ENCODE measurements at regions not wholly inside any gene's neighbourhood (a gene's known extent, or its start where the extent isn't known, plus 50 kb on each side); places are given as distances from the start of the nearest gene placed in this dataset.
A peak's percentile ranks its signal among the peaks of the same experiment; 100 is the strongest.
"Not testable (repeated sequence)": the region's sequence is repeated elsewhere in the genome, so short reads cannot be mapped to it uniquely, and the experiment has no call there.

DNA sequence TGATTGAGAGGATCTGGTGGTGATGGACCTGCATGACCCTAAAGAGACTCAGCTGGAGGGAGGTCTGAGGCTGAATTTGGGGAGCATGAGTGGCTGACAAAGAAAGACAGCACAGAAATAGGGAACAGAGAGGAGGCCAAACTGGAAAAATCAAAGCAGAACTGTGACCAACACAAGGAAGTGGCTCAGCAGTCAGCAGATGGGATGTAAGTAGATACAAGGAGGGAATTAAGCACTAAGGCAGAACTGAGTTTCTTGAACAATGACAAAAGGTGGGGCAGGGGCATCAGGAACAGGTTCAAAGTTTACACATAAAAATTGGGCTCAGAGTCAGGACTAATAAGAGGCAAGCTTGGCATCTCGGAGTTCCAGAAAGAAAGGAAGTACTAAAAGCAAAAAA, 144.3 kb upstream of the KLF3 start:
- DNase-seq (ENCODE audit: low read depth) = no peak

DNA sequence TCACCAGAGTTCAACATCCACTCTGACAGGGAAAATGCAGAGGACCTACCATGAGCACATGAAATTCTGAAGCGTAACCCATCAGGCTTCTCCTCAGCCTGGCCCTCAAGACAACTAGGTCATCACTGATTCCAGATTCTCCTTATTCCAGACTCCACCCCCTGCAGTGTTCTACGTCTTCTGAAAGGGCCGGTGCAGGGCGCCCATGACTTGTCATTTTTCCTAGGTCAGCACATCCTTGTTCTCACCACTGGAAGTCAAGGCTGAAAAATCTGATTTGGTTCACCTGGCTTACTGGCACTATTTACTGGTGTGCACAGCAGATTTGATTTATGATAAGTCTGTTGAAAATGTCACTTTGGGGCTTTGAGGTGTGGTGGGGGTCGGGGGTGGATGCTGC, 140.9 kb upstream of the KLF3 start:
- DNase-seq (ENCODE audit: low read depth) = no peak

DNA sequence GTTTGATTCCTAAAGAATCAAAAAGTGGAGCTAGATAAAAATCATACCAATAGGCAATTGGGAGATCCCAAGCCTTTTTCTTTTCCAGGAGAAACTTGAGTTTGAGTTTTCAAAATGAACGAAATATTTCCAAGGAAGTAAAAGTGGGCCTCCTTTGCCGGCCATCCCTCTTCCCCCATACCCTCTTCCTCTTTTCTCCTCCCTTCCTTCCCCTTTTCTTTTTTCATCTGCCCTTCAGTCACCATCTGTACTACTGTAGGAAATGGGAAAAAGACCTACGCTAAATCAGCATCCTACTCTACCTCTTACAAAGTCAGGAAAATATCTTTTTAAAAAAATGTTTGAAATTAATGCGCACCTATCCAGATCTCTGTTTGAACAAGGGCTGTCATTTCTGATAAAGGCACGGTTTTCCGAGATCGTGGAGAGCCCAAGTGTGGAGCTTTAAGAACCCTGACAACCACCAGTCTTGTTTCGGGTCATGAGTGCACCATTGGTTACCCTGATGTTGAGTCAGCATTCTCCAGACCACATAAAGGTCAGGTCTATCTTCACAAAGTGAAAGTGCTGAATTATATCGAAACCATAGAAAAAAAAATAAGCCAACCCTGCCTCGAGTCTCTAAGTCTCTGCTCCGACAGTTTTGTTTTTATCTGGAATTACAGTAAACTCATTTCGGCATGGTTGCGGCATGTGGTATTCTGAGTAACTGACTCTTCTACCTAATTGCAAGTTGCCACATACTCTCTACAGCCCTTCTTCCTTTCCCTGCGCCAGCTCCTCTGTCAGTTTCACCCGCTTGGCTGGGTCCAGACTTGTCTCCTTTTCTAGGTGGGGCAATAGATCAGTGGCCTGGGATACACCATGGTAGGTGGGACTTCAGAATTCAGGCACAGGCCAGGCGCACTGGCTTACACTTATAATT, 140.2 kb upstream of the KLF3 start:
- DNase-seq (ENCODE audit: low read depth) = peak; percentile 2

DNA sequence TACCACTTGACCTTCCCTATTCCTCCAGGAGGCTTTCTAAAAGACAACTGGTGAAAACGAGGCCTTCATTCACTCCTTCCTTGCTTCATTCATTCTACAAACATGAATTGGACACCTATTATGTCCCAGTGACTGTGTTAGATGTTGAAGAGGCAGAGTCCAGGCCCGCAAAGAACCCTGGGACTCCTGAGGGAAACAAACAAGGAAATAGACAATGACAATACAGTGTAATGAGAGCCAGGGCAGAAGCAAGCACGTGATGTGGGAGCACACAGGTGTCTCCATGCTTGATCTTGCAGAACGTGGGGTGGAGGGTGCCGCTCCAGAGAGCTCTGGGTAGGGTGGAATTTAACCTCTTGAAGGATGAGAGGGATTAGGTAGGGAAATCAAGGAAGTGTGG, 137.6 kb upstream of the KLF3 start:
- DNase-seq (ENCODE audit: low read depth) = no peak

DNA sequence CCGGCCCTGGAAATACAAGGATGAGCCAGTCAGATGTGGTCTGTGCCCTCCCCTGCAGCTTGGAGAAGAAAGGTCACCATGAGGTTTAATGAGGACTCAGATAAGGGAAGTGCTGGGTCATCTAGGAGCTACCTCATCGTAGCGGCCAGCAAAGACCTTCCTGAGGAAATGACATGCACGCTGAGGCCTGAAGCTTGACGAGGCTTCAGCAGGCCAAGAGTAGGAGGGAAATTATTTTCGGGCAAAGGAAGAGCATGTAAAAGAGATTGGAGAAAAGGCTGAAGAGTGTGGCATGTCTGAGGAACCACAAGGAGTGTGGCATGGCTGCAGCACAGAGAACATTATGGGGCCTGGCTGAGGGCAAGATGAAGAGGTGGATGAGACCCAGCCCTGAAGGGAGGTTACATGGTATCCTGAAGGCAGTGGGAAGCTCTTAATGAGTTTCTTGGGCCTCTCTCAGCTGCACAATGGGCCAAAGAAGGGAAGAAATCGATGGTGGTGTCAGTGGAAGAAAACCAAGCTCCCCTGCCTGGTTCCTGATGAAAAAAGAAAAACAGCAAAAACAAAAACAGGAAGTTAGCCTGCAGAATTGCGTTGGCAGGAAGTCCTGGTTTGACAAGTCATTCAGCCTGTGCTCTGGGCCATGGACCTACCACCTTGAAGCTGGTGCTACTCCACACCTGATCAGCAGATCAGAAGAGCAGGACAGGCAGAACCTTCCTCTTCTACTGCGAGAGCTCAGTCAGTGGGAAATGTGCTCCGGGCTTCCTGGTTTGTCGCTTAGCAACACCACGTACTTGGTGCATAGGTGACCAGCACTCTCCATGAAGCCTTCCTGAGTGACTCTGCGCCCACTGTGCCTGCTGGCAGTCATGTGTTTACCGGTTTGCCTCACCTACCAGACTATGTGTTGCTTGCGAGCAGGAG, 134.5 kb upstream of the KLF3 start:
- no peak for DNase-seq (ENCODE audit: low read depth)

DNA sequence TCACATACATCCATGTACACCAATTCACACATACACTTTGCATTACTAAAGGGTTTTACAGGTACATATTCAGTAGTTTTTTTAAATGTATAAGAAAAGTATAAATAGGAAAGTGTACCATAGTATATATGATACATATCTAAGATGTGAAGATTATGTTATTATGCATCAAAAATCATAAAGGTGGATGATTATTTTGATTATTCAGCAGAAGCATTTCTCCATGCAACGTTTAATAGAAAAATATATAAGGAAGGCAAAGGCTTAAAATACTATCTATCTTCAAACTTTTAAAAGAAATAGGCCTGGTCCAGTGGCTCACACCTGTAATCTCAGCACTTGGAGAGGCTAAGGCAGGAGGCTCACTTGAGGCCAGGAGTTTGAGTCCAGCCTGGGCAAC, 133.5 kb upstream of the KLF3 start:
- DNase-seq (ENCODE audit: low read depth) = no peak

DNA sequence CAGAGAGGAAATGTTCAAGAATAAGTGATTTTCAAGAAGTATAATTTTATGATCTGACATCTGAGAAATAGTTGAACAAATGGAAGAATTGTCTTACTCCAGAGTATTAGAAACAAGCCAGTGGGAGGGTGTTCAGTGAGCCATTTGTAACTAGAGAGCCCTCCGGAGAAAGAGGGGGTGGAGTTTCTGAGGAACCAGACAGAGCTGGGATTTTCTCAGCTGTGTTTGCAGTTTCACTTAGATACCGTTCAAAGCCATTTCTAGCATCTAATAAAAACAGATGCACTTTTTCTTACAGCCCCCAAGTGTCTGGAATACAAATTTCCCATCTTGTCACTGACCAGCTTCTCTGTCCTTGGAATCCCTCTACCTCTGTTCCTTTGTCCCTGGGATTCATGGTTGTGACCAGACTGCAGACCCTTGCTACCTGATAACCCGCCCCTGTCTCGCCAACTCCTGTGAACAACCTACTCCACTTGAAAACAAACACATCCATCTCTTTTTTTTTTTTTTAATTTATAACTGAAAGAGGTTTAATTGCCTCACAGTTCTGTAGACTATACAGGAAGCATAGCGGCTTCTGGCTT, 132.8 kb upstream of the KLF3 start:
- DNase-seq (ENCODE audit: low read depth) = no peak

DNA sequence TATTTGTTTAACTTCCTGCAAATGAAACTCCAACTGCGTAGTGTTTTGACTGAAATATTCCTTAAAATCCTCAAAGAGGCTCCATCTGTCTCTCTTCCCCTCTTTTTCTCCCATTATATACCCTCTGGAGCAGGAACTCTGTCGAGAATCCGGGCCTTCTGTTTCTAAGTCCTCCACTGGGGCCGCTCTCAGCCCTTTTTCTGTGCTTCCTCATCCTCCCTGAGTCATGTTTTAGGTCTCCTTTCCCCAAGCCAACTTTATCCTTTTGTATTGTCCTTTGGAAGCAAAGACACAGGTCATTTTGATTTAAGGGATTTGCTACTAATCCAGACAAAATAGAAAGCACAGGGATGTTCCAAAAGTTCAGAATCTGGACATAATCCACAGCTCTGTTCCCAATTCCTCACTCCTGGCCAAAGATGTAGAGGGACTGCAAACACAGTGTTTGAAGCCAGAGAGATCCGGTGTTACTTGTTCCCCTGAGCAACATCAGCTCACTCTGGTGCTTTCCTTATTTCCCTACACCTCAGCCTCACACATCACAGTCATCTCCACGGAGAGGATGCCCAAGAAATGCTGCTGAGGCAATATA, 131.0 kb upstream of the KLF3 start:
- DNase-seq (ENCODE audit: low read depth) = no peak

DNA sequence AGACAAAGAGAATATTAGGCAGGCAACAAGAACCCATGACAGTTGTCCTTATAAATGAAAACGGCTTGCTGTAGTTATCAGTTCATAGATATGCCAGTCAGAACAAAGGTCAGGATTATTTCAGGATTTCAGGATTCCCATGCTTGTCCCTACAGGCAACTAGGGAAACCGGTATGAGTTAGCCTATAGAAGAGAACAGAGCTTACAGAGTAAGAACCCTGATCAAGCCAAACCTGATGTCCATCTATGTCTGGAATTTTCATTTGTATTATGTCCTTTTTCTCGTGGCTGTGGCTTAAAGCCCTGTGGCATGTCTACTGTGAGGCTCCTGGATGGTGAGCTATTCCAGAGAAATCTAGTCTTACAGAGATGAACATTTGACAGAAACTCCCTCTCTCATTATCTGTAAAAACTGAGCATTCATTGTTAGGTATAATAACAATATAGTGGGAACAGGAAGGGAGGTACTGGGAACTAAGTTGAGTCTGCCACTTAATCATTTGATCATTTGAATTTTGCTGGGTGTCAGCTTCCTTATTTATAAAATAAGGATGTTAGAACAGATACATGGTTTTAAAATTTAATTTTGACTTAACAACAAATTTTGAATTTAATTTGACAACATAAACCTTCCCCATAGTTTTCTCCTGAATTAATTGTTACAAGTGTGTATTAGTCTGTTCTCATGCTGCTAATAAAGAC, 129.5 kb upstream of the KLF3 start:
- no peak for DNase-seq (ENCODE audit: low read depth)

DNA sequence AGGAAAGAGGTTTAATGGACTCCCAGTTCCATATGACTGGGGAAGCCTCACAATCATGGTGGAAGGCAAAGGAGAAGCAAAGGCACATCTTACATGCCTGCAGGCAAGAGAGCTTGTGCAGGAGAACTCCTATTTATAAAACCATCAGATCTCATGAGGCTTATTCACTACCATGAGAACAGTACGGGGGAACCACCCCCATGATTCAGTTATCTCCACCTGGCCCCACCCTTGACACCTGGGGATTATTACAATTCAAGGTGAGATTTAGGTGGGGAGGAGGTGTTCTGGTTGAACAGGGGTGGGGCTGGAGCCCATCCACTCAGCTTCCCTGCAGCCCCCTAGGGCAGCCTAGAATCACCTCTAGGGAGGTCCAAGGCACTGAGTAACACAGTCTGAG, 128.9 kb upstream of the KLF3 start:
- DNase-seq (ENCODE audit: low read depth) = not testable (repeated sequence)

DNA sequence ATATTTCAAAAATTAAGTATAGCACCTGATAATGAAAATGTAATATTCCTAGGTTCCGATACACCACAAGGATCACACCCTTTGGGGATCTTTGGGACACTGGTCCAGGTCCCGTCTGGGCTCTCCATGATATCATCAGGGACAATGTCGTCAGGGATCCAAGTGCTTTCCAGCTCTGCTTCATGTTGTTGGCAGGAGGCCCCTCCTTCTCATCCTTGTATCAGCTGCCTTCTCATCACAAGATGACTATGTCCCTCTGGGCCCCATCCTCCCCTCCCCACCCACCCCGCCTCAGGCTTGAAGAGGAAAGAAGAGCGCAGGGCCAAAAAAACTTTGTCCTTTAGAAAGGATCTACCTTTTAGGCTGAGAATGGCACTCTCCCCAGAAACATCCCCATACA, 128.3 kb upstream of the KLF3 start:
- no peak for DNase-seq (ENCODE audit: low read depth)

DNA sequence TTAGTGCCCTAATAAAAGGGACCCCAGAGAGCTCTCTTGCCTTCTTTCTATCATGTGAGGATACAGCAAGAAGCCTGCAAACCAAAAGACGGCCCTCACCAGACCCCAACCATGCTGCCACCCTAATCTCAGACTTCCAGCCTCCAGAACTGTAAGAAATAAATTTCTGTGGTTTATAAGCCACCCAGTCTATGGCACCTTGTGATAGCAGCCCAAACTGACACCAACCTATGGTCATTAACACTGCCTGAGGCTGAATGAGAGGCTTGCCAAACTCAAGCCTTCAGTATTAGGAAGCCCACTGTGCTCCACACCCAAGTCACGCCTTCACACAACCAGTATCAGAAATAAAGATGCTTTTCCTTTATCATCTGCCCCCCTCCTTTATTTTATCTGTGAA, 127.3 kb upstream of the KLF3 start:
- no peak for DNase-seq (ENCODE audit: low read depth)

DNA sequence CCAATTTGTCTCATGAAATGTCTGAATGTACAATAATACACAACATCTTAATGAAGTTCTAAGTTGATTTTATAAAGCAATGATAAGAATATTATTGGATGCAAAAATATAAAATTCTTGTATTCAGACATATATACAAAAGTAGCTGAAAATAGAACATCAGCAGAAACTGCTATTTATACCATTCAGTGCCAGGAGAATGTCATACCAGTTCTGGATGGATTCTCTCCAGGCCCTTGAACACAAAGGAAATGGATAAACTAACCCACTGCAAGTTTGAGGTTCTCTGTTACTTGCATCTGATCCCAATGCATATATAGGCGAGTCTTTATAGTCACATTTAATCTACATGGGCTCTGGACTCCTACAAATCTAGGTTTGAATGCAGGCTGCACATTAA, 126.3 kb upstream of the KLF3 start:
- DNase-seq (ENCODE audit: low read depth) = no peak

DNA sequence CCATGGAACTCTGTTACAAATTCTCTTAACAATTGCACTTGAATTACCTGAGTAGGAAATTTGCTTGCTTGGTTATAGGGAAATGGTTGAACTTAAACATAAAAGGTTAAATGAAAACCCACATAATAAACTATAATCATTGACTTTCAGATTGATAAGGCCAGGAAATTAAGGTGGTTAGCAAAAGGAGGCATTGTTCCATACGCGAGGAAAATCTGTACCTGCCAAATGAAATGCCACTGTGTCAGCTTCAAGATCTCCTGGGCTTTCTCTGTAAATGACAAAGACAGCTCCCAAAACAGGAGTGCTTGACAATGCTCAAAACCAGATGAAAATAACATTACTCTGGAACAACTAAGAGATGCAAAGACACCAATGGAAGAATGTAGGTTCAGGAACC, 125.5 kb upstream of the KLF3 start:
- no peak for DNase-seq (ENCODE audit: low read depth)

DNA sequence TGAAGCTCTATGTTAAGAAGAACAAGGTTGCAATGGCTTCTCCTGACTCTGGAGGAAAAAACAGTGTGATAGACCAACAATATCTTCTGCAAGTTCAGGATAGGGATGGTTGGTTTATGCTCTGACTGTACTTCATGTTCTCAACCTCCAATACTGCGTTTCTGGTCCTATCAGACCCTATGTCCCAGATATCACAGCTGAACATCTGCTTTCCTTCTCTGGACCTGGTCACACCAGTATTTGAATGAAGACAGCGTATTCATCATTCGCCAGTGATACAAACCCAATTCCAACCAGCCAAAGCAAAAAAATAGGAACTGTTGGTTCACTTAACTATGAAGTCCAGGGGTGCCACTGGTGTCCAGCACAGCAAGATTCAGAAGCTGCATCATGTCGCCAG, 124.5 kb upstream of the KLF3 start:
- no peak for DNase-seq (ENCODE audit: low read depth)

DNA sequence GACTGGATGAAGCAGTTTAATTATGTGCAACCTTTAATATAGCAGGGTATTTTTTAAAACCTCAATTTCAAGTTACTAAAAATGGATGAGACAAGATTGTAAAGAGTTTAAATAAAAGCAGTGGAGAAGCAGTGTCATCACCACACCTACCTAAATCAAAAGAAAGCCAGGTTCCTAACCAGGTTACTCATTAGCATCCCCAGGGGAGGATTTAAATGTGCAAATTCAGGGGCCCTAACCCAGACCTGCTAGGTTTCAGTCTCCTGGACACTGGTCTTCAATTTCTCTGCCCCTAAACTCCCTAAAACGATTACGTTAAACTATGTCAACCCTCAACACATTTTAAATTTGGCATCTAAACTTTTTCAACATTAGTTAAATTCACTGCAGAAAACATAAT, 116.9 kb upstream of the KLF3 start:
- no peak for DNase-seq (ENCODE audit: low read depth)

DNA sequence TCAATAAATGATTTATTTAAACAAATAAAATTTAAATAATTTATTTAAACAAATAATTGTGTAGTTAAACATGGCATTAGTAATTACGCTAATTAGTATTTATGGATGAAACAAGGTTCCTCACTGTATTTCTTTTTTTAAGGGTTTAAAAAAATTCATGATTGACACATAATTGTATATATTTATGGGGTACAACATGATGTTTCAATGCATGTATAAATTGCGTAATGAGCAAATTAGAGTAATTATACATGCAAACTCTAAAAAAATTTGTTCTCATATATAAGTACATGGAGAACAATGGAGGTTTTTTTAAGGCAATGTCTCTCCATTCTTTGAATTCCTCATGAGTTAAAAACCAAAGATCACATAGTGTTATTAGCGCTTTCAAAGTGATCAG, 115.7 kb upstream of the KLF3 start:
- no peak for DNase-seq (ENCODE audit: low read depth)

DNA sequence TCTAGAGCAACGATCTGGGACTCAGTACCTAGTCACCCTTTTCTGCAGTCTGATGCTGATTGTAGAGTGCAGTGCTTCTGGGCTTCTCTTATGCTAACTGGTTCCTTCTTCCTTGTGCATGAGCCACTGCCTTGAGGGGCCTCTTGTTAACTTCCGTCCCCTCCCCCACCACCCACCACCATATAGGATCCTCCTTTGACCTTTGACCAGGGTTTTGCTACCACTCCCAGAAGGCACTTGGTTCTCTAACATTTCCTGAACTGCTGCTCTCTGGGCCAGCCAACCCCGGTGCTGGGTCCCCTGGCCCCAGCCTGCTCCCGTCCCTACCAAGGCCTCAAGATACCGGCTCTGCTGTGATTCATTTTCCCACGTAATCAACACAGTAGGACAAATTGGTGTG, 104.6 kb upstream of the KLF3 start:
- no peak for DNase-seq (ENCODE audit: low read depth)

DNA sequence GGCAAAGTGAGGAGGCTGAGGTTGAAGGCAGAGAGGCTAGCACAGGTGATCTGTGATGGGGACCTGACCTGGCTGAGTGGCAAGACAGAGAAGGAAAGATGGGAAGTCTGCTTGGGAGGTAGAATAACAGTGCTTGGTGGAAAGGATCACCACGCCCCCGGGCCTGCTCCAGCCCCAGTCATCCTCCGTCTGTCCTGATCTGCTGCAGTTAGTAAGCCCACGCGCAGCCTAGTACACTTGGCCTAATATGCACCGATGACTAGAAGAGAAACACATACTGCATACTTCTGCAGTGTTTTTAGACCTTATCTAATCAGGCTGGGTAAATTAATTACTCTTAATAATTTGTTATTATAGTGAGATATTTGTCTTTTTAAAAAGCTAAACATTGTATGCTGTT, 103.7 kb upstream of the KLF3 start:
- no peak for DNase-seq (ENCODE audit: low read depth)

DNA sequence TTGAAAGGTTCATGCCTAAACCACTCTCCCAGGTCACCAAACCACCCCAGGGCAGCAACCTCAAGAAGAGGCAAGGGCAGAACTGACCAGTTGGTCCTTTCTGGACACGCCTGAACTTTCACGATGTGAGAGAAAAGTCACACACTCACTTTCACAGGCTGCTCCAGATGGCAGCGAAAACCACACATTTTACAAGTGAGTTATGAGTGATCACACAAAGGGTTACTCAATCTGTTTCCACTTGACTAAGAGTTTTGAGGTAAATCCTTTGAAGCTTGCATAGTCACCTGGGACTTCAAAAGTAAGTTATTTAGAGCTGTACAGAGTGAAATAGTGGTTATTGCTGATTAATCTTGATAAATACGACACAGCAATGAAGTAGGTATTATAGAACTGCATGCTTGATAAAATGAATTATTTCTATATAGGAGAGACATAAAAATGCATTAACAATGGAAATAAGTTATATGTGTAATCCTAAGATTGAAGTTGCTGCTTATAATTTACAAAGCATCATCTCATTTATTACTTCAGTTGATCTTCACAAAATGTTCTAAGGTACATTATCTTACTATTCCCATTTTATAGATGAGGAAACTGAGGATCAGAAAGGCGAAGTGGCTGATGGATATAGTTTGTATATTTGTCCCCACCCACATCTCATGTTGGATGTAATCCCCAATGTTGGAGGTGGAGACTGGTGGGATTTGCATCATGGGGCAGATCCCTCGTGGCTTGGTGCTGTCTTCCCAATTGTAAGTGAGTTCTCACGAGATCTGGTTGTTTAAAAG, 103.0 kb upstream of the KLF3 start:
- DNase-seq (ENCODE audit: low read depth) = no peak

DNA sequence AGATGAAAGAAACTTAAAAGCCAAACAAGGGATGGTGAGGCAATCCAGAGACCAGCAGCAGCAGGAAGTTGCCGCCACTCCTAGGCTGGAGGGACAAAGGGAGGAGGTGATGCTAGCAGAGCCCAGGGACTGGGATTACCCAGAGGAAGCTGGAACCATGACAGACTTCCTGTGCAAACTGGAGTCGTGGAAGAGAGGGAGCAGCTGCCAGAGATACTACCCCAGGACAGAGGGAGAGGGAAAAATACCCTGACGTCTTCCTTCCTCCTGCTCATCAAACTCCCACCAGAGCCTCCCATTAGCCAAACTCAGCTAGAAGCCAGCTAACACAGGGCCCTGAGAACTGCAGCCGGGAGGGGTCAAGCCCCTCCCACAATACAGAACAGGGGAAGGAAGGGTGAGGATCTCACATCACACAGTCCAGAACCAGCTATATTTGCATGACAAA, 101.2 kb upstream of the KLF3 start:
- DNase-seq (ENCODE audit: low read depth) = no peak

Measured in ELR (cell line).